H1 (cell line): ENCODE measurements at regions not wholly inside any gene's neighbourhood (a gene's known extent, or its start where the extent isn't known, plus 50 kb on each side); places are given as distances from the start of the nearest gene placed in this dataset.

ENCODE experiments used
- CTCF ChIA-PET: fragments of 300-600 bp; sonication (Branson Sonifier 250); formaldehyde crosslinking; loops from one replicate; lab custom pipeline; 2021; ENCODE audit not compliant: partially characterized antibody; lab: Charles Lee
- POLR2A ChIA-PET: fragments of 300-600 bp; sonication (Branson Sonifier 250); formaldehyde crosslinking; loops from one replicate; lab custom pipeline; 2021; ENCODE audit warnings: inconsistent platforms; ENCODE audit not compliant: partially characterized antibody; lab: Charles Lee
- DNase-seq, 2 experiments: peaks; one replicate each; pipeline versions ENCODE4 v3.0.0 to v3.0.0-alpha.2; 2010 to 2022; ENCODE audit warnings: low spot score in 2 of 2, low read depth in 1 of 2, mixed read lengths in 1 of 2
- FAIRE-seq: peaks from 2 replicates; lab custom pipeline; 2011; peaks lifted over from hg19 to GRCh38; lab: Jason Lieb, UNC
- H2AFZ ChIP-seq: 2 replicates; pipeline ENCODE4 v1.8.1; 2012; ENCODE audit warnings: low read length, inconsistent platforms
- H2AK5ac ChIP-seq: 2 replicates; pipeline ENCODE4 v1.6.1; 2013; ENCODE audit warnings: low read depth, low read length
- H2BK120ac ChIP-seq: replicated peaks from 2 replicates; pipeline ENCODE3; 2013; ENCODE audit warnings: low read depth, low read length, inconsistent platforms
- H2BK12ac ChIP-seq: 2 replicates; pipeline ENCODE4 v1.6.1; 2013; ENCODE audit warnings: low read depth, low read length
- H2BK15ac ChIP-seq: 2 replicates; pipeline ENCODE4 v1.6.1; 2013; ENCODE audit warnings: low read length
- H2BK20ac ChIP-seq: 2 replicates; pipeline ENCODE4 v1.6.1; 2013; ENCODE audit warnings: low read length
- H2BK5ac ChIP-seq: 2 replicates; pipeline ENCODE4 v1.6.1; 2013; ENCODE audit warnings: low read depth, low read length
- H3K14ac ChIP-seq: 2 replicates; pipeline ENCODE4 v1.6.1; 2013; ENCODE audit warnings: inconsistent platforms; ENCODE audit not compliant: insufficient read length
- H3K18ac ChIP-seq: 2 replicates; pipeline ENCODE4 v1.6.1; 2013; ENCODE audit warnings: low read length; ENCODE audit errors: extremely low read depth
- H3K23ac ChIP-seq: 2 replicates; pipeline ENCODE4 v1.6.1; 2013; ENCODE audit warnings: inconsistent platforms; ENCODE audit not compliant: insufficient read length
- H3K23me2 ChIP-seq: 2 replicates; pipeline ENCODE4 v1.6.1; 2013; ENCODE audit warnings: low read depth, low read length
- H3K27ac ChIP-seq: 2 replicates; pipeline ENCODE4 v1.6.1; 2011; ENCODE audit warnings: low read depth, low read length, inconsistent platforms
- H3K27me3 ChIP-seq, 4 experiments: replicated peaks in 1 of 4; 1 replicate in 1 of 4; 2 replicates in 3 of 4; pipeline versions ENCODE4 v1.6.1 to v1.8.1; 2011 to 2013; ENCODE audit warnings: low read length in 3 of 4, mild to moderate bottlenecking in 3 of 4, inconsistent platforms in 2 of 4, mixed read lengths in 2 of 4, moderate library complexity in 1 of 4; ENCODE audit not compliant: control insufficient read depth in 3 of 4, insufficient read depth in 3 of 4; ENCODE audit errors: extremely low read depth in 1 of 4
- H3K36me3 ChIP-seq, 4 experiments: 2 replicates each; pipeline versions ENCODE4 v1.6.1 to v1.8.1; 2011 to 2013; ENCODE audit warnings: mild to moderate bottlenecking in 4 of 4, low read length in 3 of 4, moderate library complexity in 2 of 4, control low read depth in 1 of 4, inconsistent platforms in 1 of 4; ENCODE audit not compliant: insufficient read depth in 4 of 4, control insufficient read depth in 2 of 4
- H3K4ac ChIP-seq: replicated peaks from 2 replicates; pipeline ENCODE3; 2013; ENCODE audit warnings: low read length, low read depth, mixed read lengths, inconsistent platforms; ENCODE audit not compliant: insufficient read length
- H3K4me1 ChIP-seq, 4 experiments: replicated peaks in 1 of 4; 1 replicate in 1 of 4; 2 replicates in 3 of 4; pipeline versions ENCODE4 v1.6.1 to v1.8.1; 2011 to 2013; ENCODE audit warnings: low read length in 3 of 4, inconsistent platforms in 2 of 4, mixed read lengths in 1 of 4; ENCODE audit not compliant: insufficient read depth in 4 of 4, control insufficient read depth in 3 of 4
- H3K4me2 ChIP-seq, 2 experiments: 2 replicates each; pipeline versions ENCODE4 v1.6.1 to v1.8.1; 2011 to 2013; ENCODE audit warnings: low read depth in 2 of 2, low read length in 2 of 2, control low read depth in 1 of 2, inconsistent platforms in 1 of 2, mild to moderate bottlenecking in 1 of 2; ENCODE audit not compliant: insufficient read depth in 1 of 2
- H3K4me3 ChIP-seq, 4 experiments: fragments of 200-600, 300-600 bp in 1 of 4; sonication (generic), shearing (Covaris generic), sonication (Bioruptor Twin) in 1 of 4; 2 replicates each; pipeline versions ENCODE4 v1.5.1 to v1.8.1; 2011 to 2016; ENCODE audit warnings: low read length in 4 of 4, low read depth in 3 of 4, control low read depth in 2 of 4, inconsistent platforms in 2 of 4, mild to moderate bottlenecking in 2 of 4, mixed read lengths in 1 of 4, moderate library complexity in 1 of 4; ENCODE audit not compliant: insufficient read depth in 2 of 4; ENCODE audit errors: extremely low read depth in 1 of 4
- H3K56ac ChIP-seq: replicated peaks from 2 replicates; pipeline ENCODE3; 2013; ENCODE audit warnings: low read depth, mild to moderate bottlenecking, mixed read lengths, low read length, inconsistent platforms; ENCODE audit not compliant: insufficient read length
- H3K79me1 ChIP-seq: 2 replicates; pipeline ENCODE4 v1.6.1; 2013; ENCODE audit warnings: low read depth, low read length, control low read depth
- H3K79me2 ChIP-seq, 2 experiments: 2 replicates each; pipeline versions ENCODE4 v1.6.1 to v1.8.1; 2012 to 2013; ENCODE audit warnings: low read length in 2 of 2, mild to moderate bottlenecking in 2 of 2, inconsistent platforms in 1 of 2; ENCODE audit not compliant: insufficient read depth in 2 of 2, control insufficient read depth in 1 of 2
- H3K9ac ChIP-seq, 4 experiments: replicated peaks in 1 of 4; 1 replicate in 1 of 4; 2 replicates in 3 of 4; pipeline versions ENCODE4 v1.6.1 to v1.8.1; 2011 to 2013; ENCODE audit warnings: low read depth in 3 of 4, low read length in 3 of 4, control low read depth in 2 of 4, mild to moderate bottlenecking in 2 of 4, moderate library complexity in 2 of 4, inconsistent platforms in 1 of 4; ENCODE audit errors: extremely low read depth in 1 of 4
- H3K9me3 ChIP-seq, 2 experiments: 2 replicates each; pipeline versions ENCODE4 v1.6.1 to v1.8.1; 2012 to 2013; ENCODE audit warnings: mild to moderate bottlenecking in 2 of 2, moderate library complexity in 2 of 2, control low read depth in 1 of 2, inconsistent platforms in 1 of 2, low read depth in 1 of 2, low read length in 1 of 2, mixed read lengths in 1 of 2; ENCODE audit not compliant: insufficient read depth in 2 of 2
- H4K20me1 ChIP-seq, 2 experiments: replicated peaks in 1 of 2; 2 replicates each; pipeline versions ENCODE3 to v1.8.1; 2011 to 2013; ENCODE audit warnings: inconsistent platforms in 2 of 2, low read length in 2 of 2, mild to moderate bottlenecking in 1 of 2; ENCODE audit not compliant: insufficient read depth in 2 of 2, control insufficient read depth in 1 of 2
- H4K5ac ChIP-seq: 2 replicates; pipeline ENCODE4 v1.6.1; 2013; ENCODE audit warnings: low read length, low read depth, mixed read lengths, inconsistent platforms; ENCODE audit not compliant: insufficient read length
- H4K8ac ChIP-seq: 2 replicates; pipeline ENCODE4 v1.8.0; 2013; ENCODE audit warnings: mild to moderate bottlenecking, moderate library complexity, low read length, inconsistent platforms; ENCODE audit not compliant: insufficient read depth; ENCODE audit errors: extremely low read depth
- H4K91ac ChIP-seq: replicated peaks from 2 replicates; pipeline ENCODE3; 2013; ENCODE audit warnings: low read length, mixed read lengths, inconsistent platforms; ENCODE audit not compliant: insufficient read length
- CTCF ChIP-seq, 3 experiments: IDR thresholded peaks; 1 replicate in 2 of 3; 2 replicates in 1 of 3; pipeline versions ENCODE4 v1.5.1 to v1.6.1; 2011; ENCODE audit warnings: low read length in 3 of 3, mild to moderate bottlenecking in 3 of 3, inconsistent platforms in 2 of 3, low read depth in 1 of 3, moderate library complexity in 1 of 3; ENCODE audit not compliant: insufficient read depth in 1 of 3; ENCODE audit errors: control extremely low read depth in 1 of 3
- EP300 ChIP-seq, 2 experiments: IDR thresholded peaks; 1 replicate in 1 of 2; 2 replicates in 1 of 2; pipeline ENCODE4 v1.6.1; 2011 to 2012; ENCODE audit warnings: low read depth in 2 of 2, low read length in 2 of 2, mild to moderate bottlenecking in 2 of 2, borderline replicate concordance in 1 of 2, inconsistent platforms in 1 of 2, moderate library complexity in 1 of 2
- SUZ12 ChIP-seq: fragments of 200-600 bp; sonication (generic); IDR thresholded peaks from 2 replicates; pipeline ENCODE4 v1.6.1; 2012; ENCODE audit warnings: mild to moderate bottlenecking, inconsistent platforms, low read length, moderate library complexity, mixed read lengths
- WGBS, 2 experiments: shearing (Covaris generic) in 1 of 2; methylation state at CpG; one replicate each; pipeline versions ENCODE4 v1.1.6 to v1.1.7; 2013 to 2015; ENCODE audit warnings: low lambda C conversion rate in 2 of 2, mixed read lengths in 2 of 2, inconsistent platforms in 1 of 2, low coverage in 1 of 2, missing lambda C conversion rate in 1 of 2; ENCODE audit not compliant: insufficient replicate concordance in 2 of 2, insufficient coverage in 1 of 2, insufficient read length in 1 of 2; ENCODE audit errors: extremely low coverage in 1 of 2, missing lambda C conversion rate in 1 of 2; 5-methylcytosine and 5-hydroxymethylcytosine counted together

- no peak for TF ChIP-seq SUZ12
- TF ChIP-seq EP300 (IDR thresholded peaks at IDR 0.05; ENCODE audit: borderline replicate concordance in 1 of 2, low read depth in 2 of 2, low read length in 2 of 2): no peak
- TF ChIP-seq CTCF (IDR thresholded peaks at IDR 0.05; ENCODE audit: control extremely low read depth in 1 of 3, insufficient read depth in 1 of 3, low read depth in 1 of 3, low read length in 3 of 3): no peak
- Histone ChIP-seq H3K4me1 (peaks cover 0 to 22% (median 15%) of the 10 kb centered on the region in 4 experiments; a peak in 6 of 7 replicates), H3K79me1 (no peaks in the 10 kb centered on the region), H3K56ac (no peak overlapping the region), H2BK15ac (no peak overlapping the region; the same call in 1 of the 2 replicates), H3K4me3 (no peak overlapping the region), H3K36me3 (no peaks in the 10 kb centered on the region), H2BK5ac (no peak overlapping the region), H3K79me2 (no peaks in the 10 kb centered on the region), H3K18ac (0 out of 2 replicates have a peak overlapping the region, but pooled peaks have one; percentile 0), H3K27ac (no peak overlapping the region), H4K5ac (no peak overlapping the region), H3K4me2 (no peak overlapping the region), H4K20me1 (no peaks in the 10 kb centered on the region), H4K8ac (no peak overlapping the region), H2BK120ac (peak overlapping the region; percentile 51), H4K91ac (peak overlapping the region; percentile 6), H3K14ac (no peak overlapping the region), H2AFZ (peak overlapping the region; percentile 69; the same call in 1 of the 2 replicates), H3K4ac (no peak overlapping the region), H3K27me3 (no peaks in the 10 kb centered on the region), H2BK12ac (peak overlapping the region; percentile 75; the same call in 1 of the 2 replicates), H3K23me2 (no peaks in the 10 kb centered on the region), H3K9ac (no peak overlapping the region), H3K23ac (no peak overlapping the region), H2AK5ac (no peak overlapping the region), H2BK20ac (peak overlapping the region; percentile 72; the same call in 1 of the 2 replicates), H3K9me3 (peaks cover 0 to 2% of the 10 kb centered on the region in 2 experiments; a peak in 2 of 4 replicates)
- DNase-seq: no peak
- ChIA-PET CTCF (interaction anchor here (0.7 to 2.4 kb wide), 6 partner anchors 9 to 526 kb away, joined by 3 to 9 read pairs (median 4); no protein-coding TSS in a partner anchor), POLR2A (interaction anchor here (1.0 kb wide), 1 partner anchor 117 kb away, joined by 3 read pairs; no protein-coding TSS in a partner anchor)
- WGBS, 2 experiments: 82% methylated on average over 7 of the region's 7 CpGs; no CpG with 5 or more reads in 1 of the 2 experiments
- FAIRE-seq: no peak
These were observed 118.0 kb upstream of the ARID1B start for GRCh38 chr6:156658966-156659821.
